AG04450 (cell line): ENCODE measurements at regions not wholly inside any gene's neighbourhood (a gene's known extent, or its start where the extent isn't known, plus 50 kb on each side); places are given as distances from the start of the nearest gene placed in this dataset.
"Not testable (repeated sequence)": the region's sequence is repeated elsewhere in the genome, so short reads cannot be mapped to it uniquely, and the experiment has no call there.

Source experiments
- CTCF ChIA-PET: fragments of 300-600, 350-600 bp; formaldehyde crosslinking; extraction: SDS; loops from one replicate; lab custom pipeline; 2022; ENCODE audit warnings: antibody characterized with exemption, inconsistent platforms; lab: Charles Lee
- POLR2A ChIA-PET: fragments of 350-600 bp; formaldehyde crosslinking; extraction: SDS; loops from one replicate; lab custom pipeline; 2021; ENCODE audit warnings: antibody characterized with exemption, inconsistent platforms; lab: Yijun Ruan, JAX
- DNase-seq: peaks from one replicate; pipeline ENCODE4 v3.0.0-alpha.2; 2011; ENCODE audit warnings: low read depth, low spot score
- H3K27ac ChIP-seq: one replicate; pipeline ENCODE4 v1.5.1; 2012; ENCODE audit warnings: low read depth, low read length, control low read depth
- H3K27me3 ChIP-seq: one replicate; pipeline ENCODE4 v1.6.0; 2012; ENCODE audit warnings: low read length; ENCODE audit not compliant: control insufficient read depth, insufficient read depth
- H3K4me3 ChIP-seq: 2 replicates; pipeline ENCODE4 v1.5.1; 2011; ENCODE audit warnings: mild to moderate bottlenecking, low read depth, low read length, control low read depth
- H3K9me3 ChIP-seq: 2 replicates; pipeline ENCODE4 v1.5.1; 2012; ENCODE audit warnings: low read length; ENCODE audit not compliant: control insufficient read depth, insufficient read depth
- CTCF ChIP-seq: IDR thresholded peaks from 2 replicates; pipeline ENCODE4 v1.5.1; 2011; ENCODE audit warnings: low read depth, low read length, control low read depth, inconsistent platforms

DNA sequence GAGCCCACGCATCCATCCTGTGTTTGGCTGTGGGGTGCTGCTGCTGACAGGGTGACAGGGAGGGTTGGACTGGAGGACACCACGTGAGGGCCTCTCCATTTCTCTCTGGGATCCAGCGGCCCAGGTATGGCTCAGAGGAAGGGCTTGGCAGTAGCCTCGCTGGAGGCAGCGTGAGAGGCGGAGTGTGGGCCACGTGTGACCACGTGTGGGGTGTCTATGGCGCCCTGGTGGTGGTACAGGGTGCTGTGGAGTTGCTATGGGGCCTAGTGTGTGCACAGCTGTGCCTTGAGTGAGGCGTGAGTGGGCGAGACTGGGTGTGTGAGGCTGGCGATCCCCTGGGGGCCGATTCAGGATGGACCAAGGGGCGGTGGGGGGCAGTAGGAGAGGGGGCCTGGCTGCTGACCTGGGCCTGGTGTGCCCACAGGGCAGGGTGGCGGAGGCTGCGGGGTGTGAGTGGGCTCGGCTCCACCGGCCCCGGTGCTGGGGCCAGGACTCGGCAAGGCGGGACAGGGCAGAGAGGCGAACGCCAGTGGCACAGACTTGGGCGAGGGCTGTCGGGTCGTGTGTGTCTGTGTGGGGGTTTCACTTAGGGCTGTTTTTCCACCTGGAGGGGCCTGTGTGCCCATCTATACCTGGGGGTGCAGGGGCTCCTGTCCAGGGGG, 72.7 kb downstream of the TMEM121 start:
- CTCF ChIA-PET, H3K4me3 ChIP-seq, H3K27me3 ChIP-seq, H3K27ac ChIP-seq, POLR2A ChIA-PET, DNase-seq: not testable (repeated sequence)
- peaks cover 65% of the 10 kb centered on the region for H3K9me3 ChIP-seq

- CTCF ChIA-PET, POLR2A ChIA-PET, H3K27ac ChIP-seq: not testable (repeated sequence)
These were observed 74.0 kb downstream of the TMEM121 start for GRCh38 chr14:105600195-105600938.

DNA sequence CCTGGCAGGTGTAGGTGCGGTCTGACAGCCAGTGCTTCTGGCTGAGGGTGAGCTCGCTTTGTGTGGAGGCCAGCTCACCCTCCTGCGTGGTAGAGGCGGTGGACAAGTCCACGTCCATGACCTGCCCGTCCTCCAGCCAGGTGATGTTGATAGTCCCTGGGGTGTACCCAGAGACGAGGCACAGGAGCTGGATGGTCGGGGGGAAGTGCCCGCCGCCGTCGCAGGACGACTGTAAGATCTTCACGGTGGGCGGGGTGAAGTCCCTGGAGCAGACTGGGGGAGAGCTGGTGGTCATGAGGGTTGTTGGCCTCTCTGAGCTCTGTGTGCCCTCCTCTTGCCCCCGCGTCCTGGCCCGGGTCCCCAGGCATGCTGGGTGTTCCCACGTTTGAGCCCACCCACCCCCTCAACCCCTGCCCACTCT, 74.6 kb downstream of the TMEM121 start:
- CTCF ChIA-PET = no interaction called here
- peaks cover 76% of the 10 kb centered on the region for H3K9me3 ChIP-seq
- H3K27ac ChIP-seq = no peak overlapping the region
- POLR2A ChIA-PET = no interaction called here
- H3K4me3 ChIP-seq = no peak overlapping the region
- no peaks in the 10 kb centered on the region for H3K27me3 ChIP-seq
- no peak for DNase-seq
- no peak for TF ChIP-seq CTCF

More at GRCh38 chr14:105600195-105600938, 74.0 kb downstream of the TMEM121 start:
- not testable (repeated sequence) for H3K27me3 ChIP-seq, H3K4me3 ChIP-seq, DNase-seq
- peaks cover 72% of the 10 kb centered on the region for H3K9me3 ChIP-seq

DNA sequence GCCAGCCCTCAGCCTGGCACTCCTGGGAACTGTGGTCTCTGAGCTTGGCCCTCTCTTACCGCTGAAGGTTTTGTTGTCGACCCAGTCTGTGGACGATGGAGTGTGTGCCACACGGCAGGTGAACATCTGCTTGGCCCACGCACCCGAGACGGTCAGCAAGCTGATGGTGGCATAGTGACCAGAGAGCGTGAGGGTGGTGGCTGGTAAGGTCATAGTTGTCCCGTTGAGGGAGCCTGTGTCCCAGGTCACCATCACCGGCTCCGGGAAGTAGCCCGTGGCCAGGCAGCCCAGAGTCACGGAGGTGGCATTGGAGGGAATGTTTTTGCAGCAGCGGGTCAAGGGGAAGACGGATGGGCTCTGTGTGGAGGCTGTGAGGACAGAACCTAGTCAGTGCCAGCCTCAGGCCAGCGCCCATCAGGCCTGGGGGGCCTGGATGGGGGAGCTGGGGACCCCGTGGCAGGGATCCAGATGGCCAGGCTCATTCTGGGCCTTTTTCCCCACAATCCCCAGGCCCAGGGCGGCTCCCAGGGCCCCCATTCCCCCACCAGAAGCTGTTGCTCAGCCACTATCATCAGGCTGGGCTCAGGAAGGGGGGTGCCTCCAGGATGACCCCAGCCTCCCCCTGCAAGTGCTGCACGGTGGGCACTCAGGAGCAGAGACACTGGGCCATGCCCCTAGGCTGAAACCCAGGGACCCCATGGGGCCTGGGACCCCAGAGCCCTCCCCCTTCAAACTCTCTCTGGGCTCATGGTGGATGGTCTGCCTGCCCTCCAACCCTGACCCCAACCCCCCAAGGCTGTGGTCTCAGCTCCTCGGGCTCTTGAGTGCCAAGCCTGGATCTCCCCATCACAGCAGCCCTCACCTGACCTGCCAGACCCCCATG, 75.2 kb downstream of the TMEM121 start:
- CTCF ChIA-PET = no interaction called here
- TF ChIP-seq CTCF = no peak
- H3K4me3 ChIP-seq = no peak overlapping the region
- peaks cover 79% of the 10 kb centered on the region for H3K9me3 ChIP-seq
- no peaks in the 10 kb centered on the region for H3K27me3 ChIP-seq
- no peak for DNase-seq
- no peak overlapping the region for H3K27ac ChIP-seq
- POLR2A ChIA-PET = no interaction called here

- Histone ChIP-seq H3K27me3 (no peaks in the 10 kb centered on the region), H3K4me3 (no peak overlapping the region), H3K9me3 (peaks cover 82% of the 10 kb centered on the region), H3K27ac (no peak overlapping the region)
- no peak for TF ChIP-seq CTCF
- POLR2A ChIA-PET = no interaction called here
- CTCF ChIA-PET = no interaction called here
- no peak for DNase-seq
These were observed 75.9 kb downstream of the TMEM121 start for GRCh38 chr14:105602243-105602750.
